ENCODE measurements at regions not wholly inside any gene's neighbourhood (a gene's known extent, or its start where the extent isn't known, plus 50 kb on each side); places are given as distances from the start of the nearest gene placed in this dataset.
A peak's percentile ranks its signal among the peaks of the same experiment; 100 is the strongest.

- no peak overlapping the region for H3K4me2 ChIP-seq (ENCODE audit: insufficient read depth, low read length)
- DNase-seq (ENCODE audit: extremely low read depth in 1 of 4, low spot score in 3 of 4) (no peak), ATAC-seq (no peak), FAIRE-seq (no peak)
- no peaks in the 10 kb centered on the region for H3K4me1 ChIP-seq (replicated peaks in 1 of 2; ENCODE audit: control insufficient read depth in 2 of 2, insufficient read depth in 2 of 2, low read length in 2 of 2)
- in situ Hi-C loops (cut with MboI) (no loop called here), intact Hi-C loops (cut with micrococcal nuclease) (loop anchor here (10.0 kb wide), 1 partner anchor 1180 kb away; no protein-coding TSS in a partner anchor)
- WGBS (ENCODE audit: insufficient coverage, low coverage, missing lambda C conversion rate): 7% methylated on average over 6 of the region's 6 CpGs
- ChIA-PET CTCF (ENCODE audit: low intra/inter-chr PET ratio) (no interaction called here), POLR2A (no interaction called here)
- no peak overlapping the region for H3K4me3 ChIP-seq
- no peak overlapping the region for H3K9ac ChIP-seq (ENCODE audit: insufficient read depth in 1 of 2, low read depth in 2 of 2, low read length in 2 of 2)
- TF ChIP-seq NFE2L1 (tag; IDR thresholded peaks at IDR 0.05; ENCODE audit: borderline replicate concordance, low read depth) (no peak), CBFB (CRISPR knock-in tag; IDR thresholded peaks at IDR 0.05) (no peak), SMARCA5 (IDR thresholded peaks at IDR 0.05) (no peak), SPI1 (IDR thresholded peaks at IDR 0.05; ENCODE audit: borderline replicate concordance, low read depth, low read length) (peak; percentile 9; the same call in 1 of the 2 replicates), THRAP3 (IDR thresholded peaks at IDR 0.05; ENCODE audit: borderline replicate concordance) (no peak), MEIS2 (IDR thresholded peaks at IDR 0.05; ENCODE audit: partially characterized antibody) (no peak), SMAD4 (CRISPR knock-in tag; conservative IDR thresholded peaks at IDR 0.05) (no peak)
- no peaks in the 10 kb centered on the region for H3K79me2 ChIP-seq (ENCODE audit: control insufficient read depth, insufficient read depth, low read length)
- no peaks in the 10 kb centered on the region for H4K20me1 ChIP-seq (replicated peaks; ENCODE audit: control insufficient read depth, insufficient read depth, low read length)
- no TSS peak for BruUV-seq (replicated peaks)
- H3K27me3 ChIP-seq (ENCODE audit: control insufficient read depth in 2 of 2, insufficient read depth in 2 of 2, low read length in 2 of 2): no peaks in the 10 kb centered on the region
- no peak overlapping the region for H3K27ac ChIP-seq (ENCODE audit: extremely low read depth, low read depth, low read length)
- no peaks in the 10 kb centered on the region for H3K9me1 ChIP-seq (ENCODE audit: control insufficient read depth, insufficient read depth, low read length)
- H3K9me3 ChIP-seq (replicated peaks; ENCODE audit: control insufficient read depth, insufficient read depth, low read depth, low read length): no peaks in the 10 kb centered on the region
- H3K36me3 ChIP-seq (ENCODE audit: control insufficient read depth, insufficient read depth, low read length): no peaks in the 10 kb centered on the region
- no peak overlapping the region for H2AFZ ChIP-seq (ENCODE audit: low read depth, low read length)
These were observed 100.1 kb upstream of the COL1A2 start for GRCh38 chr7:94294471-94295131.
